HG03442 (cell line): ENCODE measurements at regions not wholly inside any gene's neighbourhood (a gene's known extent, or its start where the extent isn't known, plus 50 kb on each side); places are given as distances from the start of the nearest gene placed in this dataset.
"Not testable (repeated sequence)": the region's sequence is repeated elsewhere in the genome, so short reads cannot be mapped to it uniquely, and the experiment has no call there.

Experiments
- ATAC-seq: cut with Tn5 transposase; IDR thresholded peaks from one replicate; pipeline ENCODE4 v1.9.1; 2021; ENCODE audit warnings: mild to moderate bottlenecking, moderate library complexity; ENCODE audit not compliant: unreplicated experiment

GRCh38 chr16:29137894-29138662 is 153.2 kb downstream of the LAT start:
- not testable (repeated sequence) for ATAC-seq

GRCh38 chr16:29137461-29137860 is 152.6 kb downstream of the LAT start:
- ATAC-seq: not testable (repeated sequence)

DNA sequence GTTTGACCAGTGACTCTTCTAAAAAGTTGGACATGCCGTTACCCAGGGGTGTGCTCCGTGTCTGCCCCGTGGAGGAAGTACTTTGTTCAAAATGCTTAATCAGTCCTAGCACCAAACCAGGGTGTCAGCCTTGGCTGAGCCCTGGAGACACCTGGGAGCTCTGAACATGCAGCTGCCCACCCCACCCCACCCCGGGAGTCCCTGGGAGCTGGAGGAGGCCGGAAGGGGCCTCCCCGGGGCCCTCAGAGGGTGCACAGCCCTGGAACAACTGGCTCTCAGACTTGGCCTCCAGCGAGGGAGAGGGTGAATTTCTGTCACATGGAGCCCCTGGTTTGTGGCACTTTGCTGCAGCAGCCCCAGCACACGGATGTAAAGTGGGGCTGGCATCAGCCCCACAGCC is 152.1 kb downstream of the LAT start:
- ATAC-seq: not testable (repeated sequence)

DNA sequence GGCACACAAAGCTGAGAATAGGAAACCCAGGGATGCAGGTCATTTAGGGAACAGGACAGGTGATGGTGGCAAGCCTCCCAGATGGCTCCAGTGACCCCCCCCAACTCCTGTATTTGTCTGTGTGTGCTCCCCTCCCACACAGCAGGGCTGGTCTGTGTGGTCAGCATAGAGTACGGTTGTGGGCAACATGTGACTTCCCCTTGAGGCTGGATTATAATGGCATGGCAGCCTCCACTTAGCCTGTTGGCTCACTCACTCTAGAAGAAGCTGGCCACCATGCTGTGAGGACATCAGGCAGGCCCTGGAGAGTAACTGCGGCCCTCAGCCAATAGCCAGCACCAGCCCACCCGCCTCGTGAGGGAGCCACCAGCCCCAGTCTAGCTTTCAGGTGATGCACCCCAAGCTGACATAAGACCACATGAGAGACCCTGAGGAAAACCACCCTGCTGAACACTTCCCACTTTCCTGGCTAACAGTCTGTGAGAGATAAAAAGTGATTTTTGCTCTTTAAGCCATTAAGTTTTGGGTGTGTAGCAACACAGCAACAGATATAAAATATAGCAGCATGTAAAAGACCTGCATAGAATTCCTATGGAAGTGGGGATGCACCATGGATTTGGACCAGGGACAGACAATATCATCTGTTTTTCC is 151.3 kb downstream of the LAT start:
- not testable (repeated sequence) for ATAC-seq

GRCh38 chr16:29135098-29135497 is 150.2 kb downstream of the LAT start:
- ATAC-seq: not testable (repeated sequence)

DNA sequence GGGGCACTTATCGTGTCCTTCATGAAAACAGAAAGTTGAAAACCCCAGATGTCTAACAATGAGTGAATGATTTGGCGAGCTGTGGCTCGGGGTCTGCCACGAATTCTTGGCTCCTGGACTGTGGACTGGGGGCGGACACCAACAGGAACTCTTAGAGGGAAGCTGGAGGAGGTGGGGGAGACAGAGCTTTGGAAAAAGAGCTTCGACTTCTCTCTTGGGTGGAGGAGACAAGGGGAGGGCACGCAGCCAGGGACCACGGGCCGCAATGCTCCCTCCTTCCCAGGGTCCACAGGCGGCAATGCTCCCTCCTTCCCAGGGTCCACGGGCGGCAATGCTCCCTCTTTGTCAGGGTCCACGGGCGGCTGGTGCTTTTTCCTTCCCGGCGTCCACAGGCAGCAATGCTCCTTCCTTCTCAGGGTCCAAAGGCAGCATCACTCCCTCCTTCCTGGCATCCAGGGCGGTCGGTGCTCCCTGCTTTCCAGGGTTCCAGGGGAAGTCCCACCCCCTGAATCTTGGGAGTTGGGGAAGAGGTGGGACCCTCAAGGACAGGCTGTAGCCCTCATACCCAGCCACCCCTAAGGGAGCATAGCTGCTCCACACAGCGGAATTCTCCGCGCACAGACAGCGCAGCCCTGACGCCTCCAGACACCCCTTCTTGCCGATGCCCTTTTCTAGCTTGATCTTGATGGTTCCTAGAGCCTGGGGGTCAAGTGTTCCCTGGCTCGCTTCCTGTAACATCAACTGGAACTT is 149.0 kb downstream of the LAT start:
- ATAC-seq: not testable (repeated sequence)

GRCh38 chr16:29132869-29133268 is 148.0 kb downstream of the LAT start:
- ATAC-seq: not testable (repeated sequence)

- not testable (repeated sequence) for ATAC-seq
These were observed 147.6 kb downstream of the LAT start for GRCh38 chr16:29132444-29132843.

DNA sequence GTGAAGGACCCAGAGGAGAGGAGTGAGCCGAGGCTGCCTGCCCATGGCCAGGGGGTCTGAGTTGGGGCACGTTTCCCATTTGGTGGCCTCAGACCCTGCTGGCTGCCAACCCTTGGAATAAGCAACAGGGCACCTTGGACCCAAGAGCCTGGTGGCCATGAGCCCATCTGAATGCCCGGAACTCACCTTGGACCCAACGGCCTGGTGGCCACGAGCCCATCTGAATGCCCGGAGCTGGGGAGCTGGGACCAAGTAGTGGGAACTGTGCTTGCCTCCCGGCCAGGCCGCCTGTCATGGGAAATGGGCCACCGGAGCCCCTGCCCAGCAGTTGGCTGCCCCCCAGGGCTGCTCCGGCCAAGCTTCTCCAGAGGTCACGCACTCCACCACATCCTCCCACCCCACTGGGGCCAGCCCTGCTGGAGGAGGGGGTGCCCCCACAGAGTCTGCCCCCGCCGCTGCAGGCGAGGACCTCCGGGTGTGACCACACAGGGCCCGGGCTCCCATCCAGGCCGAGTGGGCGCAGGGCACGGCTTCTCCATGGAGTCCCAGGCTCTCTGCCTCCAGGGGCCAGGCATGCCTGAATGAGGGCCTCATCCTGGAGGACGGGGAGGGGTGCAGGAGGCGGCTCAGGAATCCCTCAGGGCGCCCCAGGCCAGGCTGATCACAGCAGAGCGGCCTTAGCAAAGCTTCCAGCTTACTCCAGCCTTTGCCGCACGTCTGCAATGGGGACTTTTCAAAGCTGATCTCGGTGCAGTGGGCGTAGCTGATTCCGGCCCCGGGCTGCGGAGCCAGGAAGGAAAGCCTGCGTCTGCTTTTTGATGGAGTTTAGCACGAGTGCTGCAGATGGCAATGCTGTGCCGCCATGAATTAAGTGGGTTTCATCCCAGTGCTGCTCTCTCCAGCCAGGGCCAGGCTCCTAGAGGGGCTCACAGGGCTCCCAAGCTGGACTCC is 146.3 kb downstream of the LAT start:
- ATAC-seq: not testable (repeated sequence)

GRCh38 chr16:29130131-29130711 is 145.4 kb downstream of the LAT start:
- ATAC-seq: not testable (repeated sequence)

DNA sequence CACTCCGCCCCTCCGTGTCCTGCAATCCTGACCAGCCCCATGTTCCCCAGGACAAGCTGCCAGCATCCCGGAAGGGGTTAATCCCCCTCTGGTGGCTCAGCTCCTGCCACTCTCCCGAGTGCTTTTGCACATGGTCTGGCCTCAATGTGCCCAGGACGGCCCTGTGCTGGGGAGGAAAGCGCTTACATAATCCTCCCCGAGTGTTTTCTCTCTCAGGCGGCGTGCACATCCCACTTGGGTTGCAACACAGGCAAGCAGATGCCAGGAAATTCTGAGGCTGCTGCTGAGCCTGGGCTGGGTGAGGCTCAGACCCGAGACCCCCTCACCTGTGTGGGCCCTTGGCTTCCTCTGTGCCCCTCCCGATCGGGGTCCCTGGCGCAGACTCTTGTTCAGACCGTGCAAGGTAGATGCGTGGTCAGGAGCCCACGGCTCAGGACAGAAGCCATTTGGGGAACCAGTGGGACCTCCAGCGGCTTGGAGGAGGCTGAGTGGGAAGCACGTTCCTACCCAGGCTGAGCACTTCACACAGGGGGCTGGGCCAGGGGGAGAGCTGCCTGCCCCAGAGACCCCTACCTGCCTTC is 144.7 kb downstream of the LAT start:
- ATAC-seq: not testable (repeated sequence)

GRCh38 chr16:29128732-29129457 is 144.0 kb downstream of the LAT start:
- not testable (repeated sequence) for ATAC-seq

DNA sequence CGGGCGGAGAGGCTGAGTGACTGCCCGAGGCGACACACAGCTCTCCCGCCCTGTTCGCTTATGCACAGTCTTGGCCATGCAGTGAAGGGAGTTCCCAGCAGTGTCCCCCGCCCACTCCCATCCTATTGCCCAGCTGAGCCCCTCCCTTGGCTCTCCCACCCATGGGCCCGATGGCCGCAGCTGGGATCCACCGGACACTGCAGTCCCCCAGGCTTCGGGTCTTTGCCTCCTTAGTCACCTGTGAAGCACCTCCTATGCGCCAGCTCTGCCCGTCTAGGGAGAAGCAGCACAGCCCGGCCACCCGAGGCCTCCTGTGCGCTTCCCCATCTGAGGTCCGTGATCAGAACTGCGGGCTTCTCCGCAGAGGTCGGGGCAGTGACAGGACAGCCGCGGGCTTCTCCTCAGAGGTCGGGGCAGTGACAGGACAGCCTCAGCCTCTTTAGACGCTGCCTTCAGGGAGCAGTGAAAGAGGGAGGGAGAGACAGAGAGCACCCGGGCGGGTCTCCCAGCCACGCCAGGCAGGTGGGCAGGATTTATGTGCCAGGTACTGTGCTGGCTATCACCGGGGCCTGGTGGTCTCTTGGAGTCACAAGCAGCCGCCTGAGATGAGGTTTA is 143.1 kb downstream of the LAT start:
- ATAC-seq: not testable (repeated sequence)

DNA sequence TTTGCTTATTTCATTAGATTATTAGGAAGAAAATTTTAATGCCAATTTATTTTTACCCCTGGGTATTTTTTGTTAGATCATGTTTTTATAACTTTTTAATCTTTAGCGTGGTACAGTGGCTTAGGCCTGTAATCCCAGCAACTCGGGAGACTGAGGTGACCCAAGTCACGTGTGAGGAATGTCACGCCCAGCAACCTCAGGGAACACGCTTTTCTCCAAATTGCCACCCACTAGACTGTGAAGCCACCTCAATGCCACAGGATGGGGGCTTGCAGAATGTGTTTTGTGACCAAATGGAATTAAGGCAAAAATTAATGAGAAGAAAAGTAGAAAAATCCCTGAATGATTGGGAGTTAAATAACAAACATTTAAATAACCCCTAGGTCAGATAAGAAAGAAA is 141.8 kb downstream of the LAT start:
- no peak for ATAC-seq

DNA sequence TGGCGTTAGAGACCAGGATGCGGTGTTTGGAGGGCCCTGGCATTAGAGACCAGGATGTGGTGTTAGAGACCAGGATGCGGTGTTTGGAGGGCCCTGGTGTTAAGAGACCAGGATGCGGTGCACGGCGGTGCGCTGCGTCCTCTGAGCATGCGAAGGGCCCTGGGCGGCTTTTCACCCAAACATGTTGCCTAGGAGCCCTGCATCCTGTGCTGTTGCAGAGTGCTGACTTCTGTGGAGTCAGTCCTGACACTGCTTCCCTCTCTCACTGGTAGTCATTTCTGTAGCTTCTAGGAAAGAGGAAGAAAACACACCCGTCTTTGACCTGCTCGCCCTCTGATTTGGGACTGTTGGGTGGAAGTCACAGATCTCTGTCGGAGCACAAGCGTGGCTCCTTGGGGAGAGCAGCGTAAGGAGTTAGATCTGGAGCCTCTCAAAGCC is 141.2 kb downstream of the LAT start:
- no peak for ATAC-seq

DNA sequence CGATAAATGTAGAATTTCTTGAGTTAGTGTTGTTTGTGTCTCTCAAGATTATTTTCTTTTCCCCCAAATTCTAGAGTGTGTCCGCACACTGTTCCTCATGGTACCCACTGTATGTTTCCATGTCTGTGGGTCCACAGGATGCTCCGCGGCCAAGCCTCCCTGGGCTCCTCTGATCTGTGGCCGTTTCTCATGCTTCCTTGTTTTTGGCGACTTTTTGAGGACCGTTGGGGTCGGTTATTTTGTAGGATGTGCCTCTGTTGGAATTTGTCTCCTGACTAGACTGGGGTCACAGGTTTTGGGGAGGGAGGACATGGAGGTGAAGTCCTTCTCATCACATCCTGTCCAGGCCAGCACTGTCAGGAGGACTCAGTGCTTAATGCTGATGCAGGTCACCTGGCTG is 140.0 kb downstream of the LAT start:
- no peak for ATAC-seq

DNA sequence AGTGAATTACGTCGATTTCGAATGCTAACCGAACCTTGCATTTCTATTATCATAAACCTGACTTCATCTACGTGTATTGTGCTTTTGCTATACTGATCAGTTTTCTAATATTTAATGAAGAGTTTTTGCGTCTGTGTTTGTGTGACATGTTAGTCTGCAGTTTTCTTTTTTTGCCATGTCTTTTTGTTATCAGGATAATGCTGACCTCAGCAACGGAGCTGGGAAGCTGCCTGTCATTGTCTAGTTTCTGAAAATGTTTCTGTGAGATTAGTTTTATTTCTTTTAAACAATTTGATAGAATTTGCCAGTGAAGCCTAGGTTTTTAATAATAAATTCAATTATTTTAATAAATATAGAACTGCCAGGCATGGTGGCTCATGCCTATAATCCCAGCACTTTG is 139.3 kb downstream of the LAT start:
- not testable (repeated sequence) for ATAC-seq

GRCh38 chr16:29120680-29121079 is 135.8 kb downstream of the LAT start:
- ATAC-seq: not testable (repeated sequence)
